ENCODE measurements at regions not wholly inside any gene's neighbourhood (a gene's known extent, or its start where the extent isn't known, plus 50 kb on each side); places are given as distances from the start of the nearest gene placed in this dataset.
A peak's percentile ranks its signal among the peaks of the same experiment; 100 is the strongest.

GRCh38 chr1:47507881-47508701, 70.2 kb downstream of the FOXD2 start:
- no peak overlapping the region for H3K27ac ChIP-seq
- no peaks in the 10 kb centered on the region for H3K36me3 ChIP-seq (ENCODE audit: low read depth)
- no peaks in the 10 kb centered on the region for H3F3A ChIP-seq (ENCODE audit: insufficient read depth)
- peak overlapping the region; percentile 70 for H2AFZ ChIP-seq
- H3K27me3 ChIP-seq (replicated peaks; ENCODE audit: insufficient read depth) = peaks cover 41% of the 10 kb centered on the region
- WGBS, 2 experiments (ENCODE audit: low coverage in 1 of 2, low lambda C conversion rate in 2 of 2, missing lambda C conversion rate in 2 of 2) = 1 to 2% methylated on average over 38 to 69 of the region's 77 CpGs
- no peak overlapping the region for H3K9ac ChIP-seq
- TF ChIP-seq EZH2phosphoT487 (IDR thresholded peaks at IDR 0.05; ENCODE audit: insufficient read depth, low read depth) = 0 out of 2 replicates have a peak, but pooled peaks have one; percentile 7
- TF ChIP-seq EZH2 (IDR thresholded peaks at IDR 0.05; ENCODE audit: insufficient read depth, poor library complexity, severe bottlenecking) = no peak
- H4K20me1 ChIP-seq (ENCODE audit: insufficient read depth) = no peaks in the 10 kb centered on the region
- H3K9me2 ChIP-seq (ENCODE audit: insufficient read depth) = no peaks in the 10 kb centered on the region
- H3K9me3 ChIP-seq (ENCODE audit: low read depth) = no peaks in the 10 kb centered on the region
- H3K4me1 ChIP-seq (ENCODE audit: insufficient read depth) = no peaks in the 10 kb centered on the region
- H3K4me3 ChIP-seq = peak overlapping the region; percentile 65
- DNase-seq = peak; percentile 30
- in situ Hi-C loops (cut with MboI) = no loop called here
- H3K4me2 ChIP-seq (ENCODE audit: unreplicated experiment) = peak overlapping the region; percentile 74
- no peaks in the 10 kb centered on the region for H3K79me2 ChIP-seq (ENCODE audit: insufficient read depth)

- H3K27ac ChIP-seq = no peak overlapping the region
- peak; percentile 21 for DNase-seq
- H3K9me2 ChIP-seq (ENCODE audit: insufficient read depth) = no peaks in the 10 kb centered on the region
- H3F3A ChIP-seq (ENCODE audit: insufficient read depth) = no peaks in the 10 kb centered on the region
- no peaks in the 10 kb centered on the region for H3K9me3 ChIP-seq (ENCODE audit: low read depth)
- H3K9ac ChIP-seq = no peak overlapping the region
- H2AFZ ChIP-seq = peak overlapping the region; percentile 70
- peak overlapping the region; percentile 65 for H3K4me3 ChIP-seq
- H3K4me2 ChIP-seq (ENCODE audit: unreplicated experiment) = peak overlapping the region; percentile 74
- no peaks in the 10 kb centered on the region for H3K79me2 ChIP-seq (ENCODE audit: insufficient read depth)
- 0 out of 2 replicates have a peak, but pooled peaks have one; percentile 1 for TF ChIP-seq EZH2phosphoT487 (IDR thresholded peaks at IDR 0.05; ENCODE audit: insufficient read depth, low read depth)
- peak; percentile 89 for TF ChIP-seq EZH2 (IDR thresholded peaks at IDR 0.05; ENCODE audit: insufficient read depth, poor library complexity, severe bottlenecking)
- H4K20me1 ChIP-seq (ENCODE audit: insufficient read depth) = no peaks in the 10 kb centered on the region
- 6 to 8% methylated on average over 14 to 18 of the region's 18 CpGs for WGBS, 2 experiments (ENCODE audit: low coverage in 1 of 2, low lambda C conversion rate in 2 of 2, missing lambda C conversion rate in 2 of 2)
- peaks cover 41% of the 10 kb centered on the region for H3K27me3 ChIP-seq (replicated peaks; ENCODE audit: insufficient read depth)
- no peaks in the 10 kb centered on the region for H3K36me3 ChIP-seq (ENCODE audit: low read depth)
- H3K4me1 ChIP-seq (ENCODE audit: insufficient read depth) = no peaks in the 10 kb centered on the region
- in situ Hi-C loops (cut with MboI) = no loop called here
Observed at GRCh38 chr1:47508702-47509431, 71.0 kb downstream of the FOXD2 start.

- no peak for TF ChIP-seq EZH2phosphoT487 (IDR thresholded peaks at IDR 0.05; ENCODE audit: insufficient read depth, low read depth)
- no peak for TF ChIP-seq EZH2 (IDR thresholded peaks at IDR 0.05; ENCODE audit: insufficient read depth, poor library complexity, severe bottlenecking)
- Histone ChIP-seq H3K36me3 (ENCODE audit: low read depth) (no peaks in the 10 kb centered on the region), H3K9ac (no peak overlapping the region), H2AFZ (no peak overlapping the region), H3K27me3 (replicated peaks; ENCODE audit: insufficient read depth) (peaks cover 41% of the 10 kb centered on the region), H3F3A (ENCODE audit: insufficient read depth) (no peaks in the 10 kb centered on the region), H3K9me2 (ENCODE audit: insufficient read depth) (no peaks in the 10 kb centered on the region), H3K4me2 (ENCODE audit: unreplicated experiment) (no peak overlapping the region), H3K27ac (no peak overlapping the region), H3K79me2 (ENCODE audit: insufficient read depth) (no peaks in the 10 kb centered on the region), H3K9me3 (ENCODE audit: low read depth) (no peaks in the 10 kb centered on the region), H3K4me1 (ENCODE audit: insufficient read depth) (no peaks in the 10 kb centered on the region), H3K4me3 (no peak overlapping the region), H4K20me1 (ENCODE audit: insufficient read depth) (no peaks in the 10 kb centered on the region)
- DNase-seq = no peak
- in situ Hi-C loops (cut with MboI) = no loop called here
- 72 to 74% methylated on average over 10 of the region's 10 CpGs for WGBS, 2 experiments (ENCODE audit: low coverage in 1 of 2, low lambda C conversion rate in 2 of 2, missing lambda C conversion rate in 2 of 2)
Observed at GRCh38 chr1:47510282-47510811, 72.5 kb downstream of the FOXD2 start.

GRCh38 chr1:47511825-47512224, 74.0 kb downstream of the FOXD2 start:
- peaks cover 29% of the 10 kb centered on the region for H3K27me3 ChIP-seq (replicated peaks; ENCODE audit: insufficient read depth)
- H3K4me2 ChIP-seq (ENCODE audit: unreplicated experiment) = no peak overlapping the region
- H3K27ac ChIP-seq = no peak overlapping the region
- H3K4me1 ChIP-seq (ENCODE audit: insufficient read depth) = no peaks in the 10 kb centered on the region
- H3K9ac ChIP-seq = no peak overlapping the region
- DNase-seq = no peak
- in situ Hi-C loops (cut with MboI) = no loop called here
- H4K20me1 ChIP-seq (ENCODE audit: insufficient read depth) = no peaks in the 10 kb centered on the region
- H3K9me3 ChIP-seq (ENCODE audit: low read depth) = no peaks in the 10 kb centered on the region
- H3K79me2 ChIP-seq (ENCODE audit: insufficient read depth) = no peaks in the 10 kb centered on the region
- WGBS, 2 experiments (ENCODE audit: low coverage in 1 of 2, low lambda C conversion rate in 2 of 2, missing lambda C conversion rate in 2 of 2) = 89 to 93% methylated on average over 2 of the region's 2 CpGs
- TF ChIP-seq EZH2 (IDR thresholded peaks at IDR 0.05; ENCODE audit: insufficient read depth, poor library complexity, severe bottlenecking) (no peak), EZH2phosphoT487 (IDR thresholded peaks at IDR 0.05; ENCODE audit: insufficient read depth, low read depth) (no peak)
- H3K4me3 ChIP-seq = no peak overlapping the region
- H3K36me3 ChIP-seq (ENCODE audit: low read depth) = no peaks in the 10 kb centered on the region
- no peak overlapping the region for H2AFZ ChIP-seq
- H3F3A ChIP-seq (ENCODE audit: insufficient read depth) = no peaks in the 10 kb centered on the region
- H3K9me2 ChIP-seq (ENCODE audit: insufficient read depth) = no peaks in the 10 kb centered on the region
